PFSK-1 (cell line): ENCODE measurements at regions not wholly inside any gene's neighbourhood (a gene's known extent, or its start where the extent isn't known, plus 50 kb on each side); places are given as distances from the start of the nearest gene placed in this dataset.

Source experiments
- FOXP2 ChIP-seq: optimal IDR thresholded peaks from 2 replicates; pipeline ENCODE3; 2011; ENCODE audit warnings: borderline replicate concordance, control low read depth, inconsistent platforms; ENCODE audit not compliant: insufficient read depth; ENCODE audit errors: extremely low read length, extremely low read depth
- POLR2AphosphoS5 ChIP-seq: IDR thresholded peaks from 2 replicates; pipeline ENCODE4 v1.6.1; 2012; ENCODE audit warnings: low read depth, mild to moderate bottlenecking, control low read depth, low read length, moderate library complexity
- REST ChIP-seq, 2 experiments: IDR thresholded peaks; 2 replicates each; pipeline versions ENCODE4 v1.6.1 to v1.8.0; 2011 to 2012; ENCODE audit warnings: low read depth in 2 of 2, low read length in 2 of 2, control low read depth in 1 of 2, inconsistent platforms in 1 of 2, mild to moderate bottlenecking in 1 of 2, moderate library complexity in 1 of 2; ENCODE audit not compliant: insufficient read depth in 1 of 2
- SIN3A ChIP-seq: IDR thresholded peaks from 2 replicates; pipeline ENCODE4 v1.6.1; 2012; ENCODE audit warnings: mild to moderate bottlenecking, low read length, moderate library complexity, borderline replicate concordance; ENCODE audit not compliant: insufficient read depth
- TAF1 ChIP-seq: IDR thresholded peaks from 2 replicates; pipeline ENCODE4 v1.6.1; 2012; ENCODE audit warnings: low read length, control low read depth, borderline replicate concordance; ENCODE audit not compliant: insufficient read depth

- no peak for TF ChIP-seq SIN3A
- TF ChIP-seq TAF1 = no peak
- TF ChIP-seq REST (IDR thresholded peaks at IDR 0.05; ENCODE audit: insufficient read depth in 1 of 2, low read depth in 2 of 2, low read length in 2 of 2) = no peak
- TF ChIP-seq POLR2AphosphoS5 = no peak
- TF ChIP-seq FOXP2 = no peak
Measured at GRCh38 chr2:59005836-59006615, 764.9 kb upstream of the FANCL start.

- TF ChIP-seq REST (IDR thresholded peaks at IDR 0.05; ENCODE audit: insufficient read depth in 1 of 2, low read depth in 2 of 2, low read length in 2 of 2) (no peak), POLR2AphosphoS5 (no peak), TAF1 (no peak), FOXP2 (no peak), SIN3A (no peak)
Measured at GRCh38 chr2:59004621-59005020, 763.5 kb upstream of the FANCL start.

GRCh38 chr2:59000796-59001195, 759.7 kb upstream of the FANCL start:
- no peak for TF ChIP-seq SIN3A
- no peak for TF ChIP-seq TAF1
- TF ChIP-seq FOXP2 = no peak
- no peak for TF ChIP-seq POLR2AphosphoS5
- no peak for TF ChIP-seq REST (IDR thresholded peaks at IDR 0.05; ENCODE audit: insufficient read depth in 1 of 2, low read depth in 2 of 2, low read length in 2 of 2)

GRCh38 chr2:58992062-58992706, 751.1 kb upstream of the FANCL start:
- no peak for TF ChIP-seq REST (IDR thresholded peaks at IDR 0.05; ENCODE audit: insufficient read depth in 1 of 2, low read depth in 2 of 2, low read length in 2 of 2)
- no peak for TF ChIP-seq FOXP2
- TF ChIP-seq TAF1 = no peak
- no peak for TF ChIP-seq SIN3A
- TF ChIP-seq POLR2AphosphoS5 = no peak
